ENCODE measurements at regions not wholly inside any gene's neighbourhood (a gene's known extent, or its start where the extent isn't known, plus 50 kb on each side); places are given as distances from the start of the nearest gene placed in this dataset.

- Histone ChIP-seq H3K23ac (ENCODE audit: insufficient read length, low read depth, low read length) (no peak overlapping the region), H3K4me1 (ENCODE audit: insufficient read depth, low read length) (no peaks in the 10 kb centered on the region), H3K18ac (ENCODE audit: insufficient read length, low read depth, low read length) (no peak overlapping the region), H4K91ac (ENCODE audit: insufficient read length, low read depth, low read length) (no peak overlapping the region), H3K4me2 (ENCODE audit: insufficient read depth, insufficient read length, low read length) (no peak overlapping the region), H3K23me2 (ENCODE audit: insufficient read length, low read depth, low read length, poor library complexity, severe bottlenecking) (no peaks in the 10 kb centered on the region), H3K79me1 (ENCODE audit: insufficient read depth, low read depth, low read length, poor library complexity, severe bottlenecking) (no peaks in the 10 kb centered on the region), H3K79me2 (ENCODE audit: insufficient read depth, low read length) (no peaks in the 10 kb centered on the region), H2AK5ac (ENCODE audit: insufficient read length, low read length) (no peak overlapping the region), H3K4ac (ENCODE audit: low read depth, low read length) (no peak overlapping the region), H4K5ac (ENCODE audit: insufficient read length, low read depth, low read length) (no peak overlapping the region), H3K9ac (ENCODE audit: extremely low read depth, insufficient read length, low read length) (no peak overlapping the region), H3K56ac (ENCODE audit: insufficient read length, low read depth, low read length) (no peak overlapping the region), H2BK120ac (ENCODE audit: low read depth, low read length, poor library complexity, severe bottlenecking) (no peak overlapping the region), H3K27ac (ENCODE audit: insufficient read length, low read depth, low read length) (no peak overlapping the region), H2AFZ (ENCODE audit: low read length) (no peak overlapping the region), H3K14ac (ENCODE audit: insufficient read depth, low read length) (no peak overlapping the region), H4K20me1 (ENCODE audit: control insufficient read depth, insufficient read depth, insufficient read length) (no peaks in the 10 kb centered on the region), H3K27me3 (ENCODE audit: insufficient read depth, low read length) (no peaks in the 10 kb centered on the region), H2BK15ac (ENCODE audit: low read depth, low read length) (no peak overlapping the region), H2BK12ac (ENCODE audit: insufficient read length, low read depth, low read length) (no peak overlapping the region), H3T11ph (ENCODE audit: low read length) (no peak overlapping the region), H3K9me3 (ENCODE audit: control insufficient read depth, low read depth, low read length) (peaks cover 5% of the 10 kb centered on the region), H4K8ac (replicated peaks; ENCODE audit: insufficient read length, low read depth, low read length) (no peak overlapping the region), H2BK20ac (ENCODE audit: low read depth, low read length, poor library complexity, severe bottlenecking) (no peak overlapping the region), H2BK5ac (ENCODE audit: insufficient read length, low read length) (no peak overlapping the region)
- H3K27me3 Mint-ChIP-seq (ENCODE audit: low read depth) = 0 out of 2 replicates have a peak, but pooled peaks cover 2% of the 10 kb centered on the region
- no CpG with 5 or more reads among the region's 5 CpGs for WGBS (ENCODE audit: extremely low coverage, insufficient read length, low lambda C conversion rate)
- H3K27ac Mint-ChIP-seq = no peak overlapping the region
- peaks cover 7 to 10% of the 10 kb centered on the region in 2 experiments; a peak in 3 of 5 replicates for H3K9me3 Mint-ChIP-seq
- peaks cover 0 to 6% (median 0%) of the 10 kb centered on the region in 3 experiments; a peak in 1 of 7 replicates for H3K36me3 Mint-ChIP-seq (ENCODE audit: insufficient read depth in 1 of 3, low read depth in 3 of 3)
- no peak overlapping the region for H3K4me3 Mint-ChIP-seq
- no peak for DNase-seq
- TF ChIP-seq CTCF (conservative IDR thresholded peaks at IDR 0.05) = no peak
- H3K4me1 Mint-ChIP-seq = no peaks in the 10 kb centered on the region
Observed at GRCh38 chr14:71300566-71301330, 393.5 kb downstream of the PCNX1 start.
